CD4-positive, alpha-beta memory T cell (primary cell): ENCODE measurements at regions not wholly inside any gene's neighbourhood (a gene's known extent, or its start where the extent isn't known, plus 50 kb on each side); places are given as distances from the start of the nearest gene placed in this dataset.

Source experiments
- CTCF ChIA-PET: fragments of 350-600 bp; sonication (Branson Sonifier 250); formaldehyde crosslinking; loops from one replicate; lab custom pipeline; 2021; ENCODE audit warnings: inconsistent platforms; ENCODE audit not compliant: partially characterized antibody; lab: Charles Lee
- POLR2A ChIA-PET: fragments of 350-600 bp; sonication (Branson Sonifier 250); formaldehyde crosslinking; loops from one replicate; lab custom pipeline; 2021; ENCODE audit not compliant: partially characterized antibody; lab: Charles Lee
- DNase-seq, 5 donors: peaks; one replicate each; pipeline versions ENCODE4 v3.0.0 to v3.0.0-alpha.2; 2020 to 2022; ENCODE audit warnings: mixed read lengths in 1 of 5
- H3K27ac ChIP-seq: one replicate; pipeline ENCODE4 v1.7.0; 2013; ENCODE audit warnings: low read depth, low read length
- H3K27me3 ChIP-seq: 2 replicates; pipeline ENCODE4 v1.7.0; 2013; ENCODE audit warnings: mild to moderate bottlenecking, low read length, moderate library complexity; ENCODE audit not compliant: insufficient read depth
- H3K36me3 ChIP-seq: 2 replicates; pipeline ENCODE4 v1.7.0; 2013; ENCODE audit warnings: mild to moderate bottlenecking, low read length, moderate library complexity; ENCODE audit not compliant: insufficient read depth
- H3K4me1 ChIP-seq: 2 replicates; pipeline ENCODE4 v1.7.0; 2013; ENCODE audit warnings: mild to moderate bottlenecking, low read length, moderate library complexity; ENCODE audit not compliant: insufficient read depth
- H3K4me3 ChIP-seq, 2 donors: one replicate each; pipeline ENCODE4 v1.7.0; 2013; ENCODE audit warnings: low read length in 2 of 2, mild to moderate bottlenecking in 1 of 2
- H3K9me3 ChIP-seq, 2 donors: one replicate each; pipeline ENCODE4 v1.7.0; 2013; ENCODE audit warnings: low read length in 2 of 2, control low read depth in 1 of 2; ENCODE audit not compliant: control insufficient read depth in 1 of 2
- H3K27ac Mint-ChIP-seq, 7 donors: one replicate each; pipeline ENCODE4 v1.8.0; 2020 to 2021; ENCODE audit warnings: mixed read lengths in 7 of 7, mild to moderate bottlenecking in 6 of 7, inconsistent platforms in 3 of 7, moderate library complexity in 3 of 7
- H3K27me3 Mint-ChIP-seq, 2 donors: one replicate each; pipeline ENCODE4 v1.8.0; 2020 to 2021; ENCODE audit warnings: mixed read lengths in 2 of 2
- H3K36me3 Mint-ChIP-seq, 2 donors: one replicate each; pipeline ENCODE4 v1.8.0; 2020 to 2021; ENCODE audit warnings: mixed read lengths in 2 of 2, inconsistent platforms in 1 of 2, mild to moderate bottlenecking in 1 of 2
- H3K4me1 Mint-ChIP-seq, 4 donors: one replicate each; pipeline ENCODE4 v1.8.0; 2020 to 2021; ENCODE audit warnings: mixed read lengths in 4 of 4, mild to moderate bottlenecking in 1 of 4
- H3K4me3 Mint-ChIP-seq, 8 donors: one replicate each; pipeline ENCODE4 v1.8.0; 2020 to 2021; ENCODE audit warnings: mixed read lengths in 8 of 8, mild to moderate bottlenecking in 7 of 8, moderate library complexity in 6 of 8, inconsistent platforms in 3 of 8
- H3K9me3 Mint-ChIP-seq, 8 donors: one replicate each; pipeline ENCODE4 v1.8.0; 2020 to 2021; ENCODE audit warnings: mixed read lengths in 8 of 8, mild to moderate bottlenecking in 5 of 8, inconsistent platforms in 3 of 8, moderate library complexity in 1 of 8
- intact Hi-C: fragments of 100-400 bp; cut with micrococcal nuclease; formaldehyde crosslinking; loops from one replicate; pipeline ENCODE4 v1.15.1; 2023

- Histone ChIP-seq H3K4me1 (peaks cover 3% of the 10 kb centered on the region), H3K36me3 (no peaks in the 10 kb centered on the region), H3K4me3 (no peak overlapping the region), H3K27me3 (no peaks in the 10 kb centered on the region), H3K27ac (no peak overlapping the region), H3K9me3 (no peaks in the 10 kb centered on the region)
- H3K9me3 Mint-ChIP-seq: peaks cover 0 to 2% (median 0%) of the 10 kb centered on the region in 8 donors
- ChIA-PET POLR2A (interaction anchor here (1.4 kb wide), 1 partner anchor 805 kb away, joined by 3 read pairs; no protein-coding TSS in a partner anchor), CTCF (interaction anchor here (1.3 kb wide), 1 partner anchor 13 kb away, joined by 3 read pairs; no protein-coding TSS in a partner anchor)
- peaks cover 5 to 10% (median 6%) of the 10 kb centered on the region in 4 donors for H3K4me1 Mint-ChIP-seq
- intact Hi-C loops: loop anchor here (10.0 kb wide), 1 partner anchor 962 kb away; no protein-coding TSS in a partner anchor
- H3K36me3 Mint-ChIP-seq: no peaks in the 10 kb centered on the region
- no peak overlapping the region for H3K27ac Mint-ChIP-seq
- H3K4me3 Mint-ChIP-seq: no peak overlapping the region
- no peak for DNase-seq
- peaks cover 0 to 2% of the 10 kb centered on the region in 2 donors for H3K27me3 Mint-ChIP-seq
Observed at GRCh38 chr14:97172644-97173043, 375.5 kb downstream of the VRK1 start.

- Mint-ChIP-seq H3K4me3 (peak overlapping the region in 1 of 8 donors; percentile 23), H3K27me3 (peaks cover 0 to 1% of the 10 kb centered on the region in 2 donors), H3K27ac (peak overlapping the region in 3 of 7 donors; percentile 4 to 71 (median 34)), H3K4me1 (peaks cover 19 to 43% (median 23%) of the 10 kb centered on the region in 4 donors), H3K36me3 (no peaks in the 10 kb centered on the region), H3K9me3 (peaks cover 0 to 2% (median 0%) of the 10 kb centered on the region in 8 donors)
- CTCF ChIA-PET: interaction anchor here (0.6 to 2.0 kb wide), 4 partner anchors 43 to 959 kb away, joined by 3 to 7 read pairs (median 4); no protein-coding TSS in a partner anchor
- POLR2A ChIA-PET: no interaction called here
- Histone ChIP-seq H3K36me3 (no peaks in the 10 kb centered on the region), H3K27me3 (no peaks in the 10 kb centered on the region), H3K27ac (no peak overlapping the region), H3K4me3 (no peak overlapping the region), H3K9me3 (no peaks in the 10 kb centered on the region), H3K4me1 (peaks cover 3% of the 10 kb centered on the region)
- intact Hi-C loops: loop anchor here (2.0 to 10.0 kb wide), 3 partner anchors 426 to 958 kb away; no protein-coding TSS in a partner anchor
- peak; percentile 46 to 53 (median 50) for DNase-seq
Observed at GRCh38 chr14:97177016-97177415, 379.8 kb downstream of the VRK1 start.

GRCh38 chr14:97177635-97178034 is 380.5 kb downstream of the VRK1 start:
- Histone ChIP-seq H3K27ac (no peak overlapping the region), H3K27me3 (no peaks in the 10 kb centered on the region), H3K36me3 (no peaks in the 10 kb centered on the region), H3K4me1 (peaks cover 3% of the 10 kb centered on the region), H3K9me3 (no peaks in the 10 kb centered on the region), H3K4me3 (no peak overlapping the region)
- peak overlapping the region in 4 of 7 donors; percentile 4 to 70 (median 38) for H3K27ac Mint-ChIP-seq
- H3K36me3 Mint-ChIP-seq: no peaks in the 10 kb centered on the region
- peaks cover 0 to 2% (median 0%) of the 10 kb centered on the region in 8 donors for H3K9me3 Mint-ChIP-seq
- intact Hi-C loops: loop anchor here (2.0 to 10.0 kb wide), 3 partner anchors 425 to 957 kb away; no protein-coding TSS in a partner anchor
- ChIA-PET CTCF (no interaction called here), POLR2A (no interaction called here)
- no peak overlapping the region for H3K4me3 Mint-ChIP-seq
- peaks cover 0 to 1% of the 10 kb centered on the region in 2 donors for H3K27me3 Mint-ChIP-seq
- DNase-seq: no peak
- peaks cover 19 to 43% (median 23%) of the 10 kb centered on the region in 4 donors for H3K4me1 Mint-ChIP-seq

GRCh38 chr14:97178781-97179180 is 381.6 kb downstream of the VRK1 start:
- ChIA-PET POLR2A (no interaction called here), CTCF (no interaction called here)
- H3K9me3 Mint-ChIP-seq: peaks cover 0 to 2% (median 0%) of the 10 kb centered on the region in 8 donors
- Histone ChIP-seq H3K36me3 (no peaks in the 10 kb centered on the region), H3K4me1 (peaks cover 3% of the 10 kb centered on the region), H3K4me3 (no peak overlapping the region), H3K27me3 (no peaks in the 10 kb centered on the region), H3K9me3 (no peaks in the 10 kb centered on the region), H3K27ac (no peak overlapping the region)
- H3K4me1 Mint-ChIP-seq: peaks cover 19 to 43% (median 23%) of the 10 kb centered on the region in 4 donors
- no peak for DNase-seq
- H3K27ac Mint-ChIP-seq: peak overlapping the region in 1 of 7 donors; percentile 6
- H3K27me3 Mint-ChIP-seq: peaks cover 0 to 1% of the 10 kb centered on the region in 2 donors
- H3K4me3 Mint-ChIP-seq: no peak overlapping the region
- intact Hi-C loops: loop anchor here (5.0 to 10.0 kb wide), 2 partner anchors 799 to 956 kb away; no protein-coding TSS in a partner anchor
- H3K36me3 Mint-ChIP-seq: no peaks in the 10 kb centered on the region

- peaks cover 3% of the 10 kb centered on the region for H3K4me1 ChIP-seq
- Mint-ChIP-seq H3K9me3 (no peaks in the 10 kb centered on the region), H3K27ac (peak overlapping the region in 2 of 7 donors; percentile 2 to 71), H3K27me3 (peaks cover 0 to 1% of the 10 kb centered on the region in 2 donors), H3K4me3 (peak overlapping the region in 1 of 8 donors; percentile 9), H3K36me3 (no peaks in the 10 kb centered on the region), H3K4me1 (peaks cover 19 to 43% (median 23%) of the 10 kb centered on the region in 4 donors)
- no peak overlapping the region for H3K27ac ChIP-seq
- DNase-seq: no peak
- H3K36me3 ChIP-seq: no peaks in the 10 kb centered on the region
- POLR2A ChIA-PET: no interaction called here
- H3K4me3 ChIP-seq: no peak overlapping the region
- no peaks in the 10 kb centered on the region for H3K9me3 ChIP-seq
- H3K27me3 ChIP-seq: no peaks in the 10 kb centered on the region
- CTCF ChIA-PET: no interaction called here
- intact Hi-C loops: loop anchor here (5.0 to 10.0 kb wide), 2 partner anchors 798 to 955 kb away; no protein-coding TSS in a partner anchor
Observed at GRCh38 chr14:97179573-97179972, 382.4 kb downstream of the VRK1 start.

GRCh38 chr14:97180304-97181200 is 383.4 kb downstream of the VRK1 start:
- Mint-ChIP-seq H3K9me3 (no peaks in the 10 kb centered on the region), H3K36me3 (no peaks in the 10 kb centered on the region), H3K4me3 (peak overlapping the region in 1 of 8 donors; percentile 25), H3K27me3 (peaks cover 0 to 1% of the 10 kb centered on the region in 2 donors), H3K4me1 (peaks cover 22 to 48% (median 27%) of the 10 kb centered on the region in 4 donors), H3K27ac (peak overlapping the region in 3 of 7 donors; percentile 38 to 83 (median 64))
- ChIA-PET CTCF (interaction anchor here (0.6 kb wide), 1 partner anchor 211 kb away, joined by 3 read pairs; no protein-coding TSS in a partner anchor), POLR2A (no interaction called here)
- Histone ChIP-seq H3K27me3 (no peaks in the 10 kb centered on the region), H3K9me3 (no peaks in the 10 kb centered on the region), H3K36me3 (no peaks in the 10 kb centered on the region), H3K4me3 (no peak overlapping the region), H3K4me1 (peaks cover 3% of the 10 kb centered on the region), H3K27ac (no peak overlapping the region)
- intact Hi-C loops: no loop called here
- no peak for DNase-seq
